ENCODE measurements at regions not wholly inside any gene's neighbourhood (a gene's known extent, or its start where the extent isn't known, plus 50 kb on each side); places are given as distances from the start of the nearest gene placed in this dataset.

DNA sequence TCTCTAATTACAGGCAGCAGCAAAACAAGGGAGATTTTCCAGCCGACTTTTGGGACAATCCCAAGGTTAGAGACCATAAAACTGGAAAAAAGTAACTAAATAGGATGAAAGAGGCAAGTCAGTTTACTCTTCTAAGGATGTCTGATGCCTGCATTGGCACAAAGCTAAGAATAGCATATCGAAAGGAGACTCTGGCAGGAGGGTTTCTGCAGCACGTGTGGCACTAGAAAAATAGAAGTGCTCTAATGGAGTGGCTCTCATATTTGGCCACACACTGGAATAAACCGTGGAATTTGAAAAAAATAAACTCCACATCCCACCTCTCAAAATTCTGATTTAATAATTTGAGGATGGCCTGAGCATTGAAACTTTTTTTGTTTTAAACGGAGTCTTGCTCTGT lies 77.2 kb upstream of the ARSJ start:
- TF ChIP-seq, protein P1, sequence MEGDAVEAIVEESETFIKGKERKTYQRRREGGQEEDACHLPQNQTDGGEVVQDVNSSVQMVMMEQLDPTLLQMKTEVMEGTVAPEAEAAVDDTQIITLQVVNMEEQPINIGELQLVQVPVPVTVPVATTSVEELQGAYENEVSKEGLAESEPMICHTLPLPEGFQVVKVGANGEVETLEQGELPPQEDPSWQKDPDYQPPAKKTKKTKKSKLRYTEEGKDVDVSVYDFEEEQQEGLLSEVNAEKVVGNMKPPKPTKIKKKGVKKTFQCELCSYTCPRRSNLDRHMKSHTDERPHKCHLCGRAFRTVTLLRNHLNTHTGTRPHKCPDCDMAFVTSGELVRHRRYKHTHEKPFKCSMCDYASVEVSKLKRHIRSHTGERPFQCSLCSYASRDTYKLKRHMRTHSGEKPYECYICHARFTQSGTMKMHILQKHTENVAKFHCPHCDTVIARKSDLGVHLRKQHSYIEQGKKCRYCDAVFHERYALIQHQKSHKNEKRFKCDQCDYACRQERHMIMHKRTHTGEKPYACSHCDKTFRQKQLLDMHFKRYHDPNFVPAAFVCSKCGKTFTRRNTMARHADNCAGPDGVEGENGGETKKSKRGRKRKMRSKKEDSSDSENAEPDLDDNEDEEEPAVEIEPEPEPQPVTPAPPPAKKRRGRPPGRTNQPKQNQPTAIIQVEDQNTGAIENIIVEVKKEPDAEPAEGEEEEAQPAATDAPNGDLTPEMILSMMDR (conservative IDR thresholded peaks at IDR 0.05): no peak
- TF ChIP-seq EZH2 (IDR thresholded peaks at IDR 0.05; ENCODE audit: low read depth): no peak

Data from PC-9 (cell line).